GM18520 (cell line): ENCODE measurements at regions not wholly inside any gene's neighbourhood (a gene's known extent, or its start where the extent isn't known, plus 50 kb on each side); places are given as distances from the start of the nearest gene placed in this dataset.
A peak's percentile ranks its signal among the peaks of the same experiment; 100 is the strongest.
"Not testable (repeated sequence)": the region's sequence is repeated elsewhere in the genome, so short reads cannot be mapped to it uniquely, and the experiment has no call there.

Experiments
- ATAC-seq: cut with Tn5 transposase; IDR thresholded peaks from one replicate; pipeline ENCODE4 v1.9.1; 2021; ENCODE audit not compliant: unreplicated experiment

GRCh38 chr6:99668036-99668705, 61.5 kb downstream of the PRDM13 start:
- no peak for ATAC-seq

- ATAC-seq: no peak
These were observed 83.5 kb downstream of the PRDM13 start for GRCh38 chr6:99689916-99690685.

- not testable (repeated sequence) for ATAC-seq
These were observed 95.7 kb downstream of the PRDM13 start for GRCh38 chr6:99702287-99702686.

GRCh38 chr6:99709062-99709461, 102.4 kb downstream of the PRDM13 start:
- no peak for ATAC-seq

GRCh38 chr6:99711302-99711701, 104.7 kb downstream of the PRDM13 start:
- ATAC-seq: no peak

GRCh38 chr6:99711925-99712324, 105.3 kb downstream of the PRDM13 start:
- no peak for ATAC-seq

GRCh38 chr6:99712519-99712918, 105.9 kb downstream of the PRDM13 start:
- ATAC-seq: no peak

GRCh38 chr6:99722043-99722442, 115.4 kb downstream of the PRDM13 start:
- not testable (repeated sequence) for ATAC-seq

- not testable (repeated sequence) for ATAC-seq
These were observed 123.6 kb downstream of the PRDM13 start for GRCh38 chr6:99730237-99730636.

GRCh38 chr6:99736302-99736701, 129.7 kb downstream of the PRDM13 start:
- ATAC-seq: no peak

GRCh38 chr6:99739526-99739925, 132.9 kb downstream of the PRDM13 start:
- ATAC-seq: no peak

- no peak for ATAC-seq
These were observed 134.5 kb downstream of the PRDM13 start for GRCh38 chr6:99741092-99741491.

- no peak for ATAC-seq
These were observed 137.0 kb downstream of the PRDM13 start for GRCh38 chr6:99743647-99744046.

GRCh38 chr6:99745651-99746050, 139.0 kb downstream of the PRDM13 start:
- no peak for ATAC-seq

GRCh38 chr6:99746261-99746895, 139.7 kb downstream of the PRDM13 start:
- ATAC-seq: peak; percentile 87

- no peak for ATAC-seq
These were observed 155.1 kb downstream of the PRDM13 start for GRCh38 chr6:99761711-99762110.

GRCh38 chr6:99768166-99768565, 161.5 kb downstream of the PRDM13 start:
- no peak for ATAC-seq

- no peak for ATAC-seq
These were observed 173.3 kb downstream of the PRDM13 start for GRCh38 chr6:99779631-99780555.

- ATAC-seq: no peak
These were observed 173.9 kb downstream of the PRDM13 start for GRCh38 chr6:99780556-99780885.

- ATAC-seq: no peak
These were observed 183.1 kb downstream of the PRDM13 start for GRCh38 chr6:99789767-99790166.

- ATAC-seq: no peak
These were observed 184.0 kb downstream of the PRDM13 start for GRCh38 chr6:99790679-99791078.
